ENCODE measurements at regions not wholly inside any gene's neighbourhood (a gene's known extent, or its start where the extent isn't known, plus 50 kb on each side); places are given as distances from the start of the nearest gene placed in this dataset.

DNA sequence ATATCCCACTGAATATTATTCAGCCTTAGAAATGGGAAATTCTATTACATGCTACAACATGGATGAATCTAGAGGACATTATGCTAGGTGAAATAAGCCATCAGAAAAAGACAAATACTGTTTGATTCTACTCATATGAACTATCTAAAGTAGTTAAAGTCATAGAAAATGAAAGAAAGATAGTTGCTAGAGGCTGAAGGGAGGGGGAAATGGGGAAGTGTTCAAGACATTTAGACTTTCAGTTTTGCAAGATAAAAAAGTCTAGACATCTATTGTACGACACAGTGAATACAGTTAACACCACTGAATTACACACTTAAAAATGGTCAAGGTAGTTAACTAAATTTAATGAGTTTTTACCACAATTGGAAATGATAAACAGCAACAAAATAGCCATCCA, 835.9 kb upstream of the CHAC2 start:
- peaks cover 0 to 7% of the 10 kb centered on the region in 2 donors for H3K9me3 ChIP-seq
- H3K4me1 ChIP-seq, result no peaks in the 10 kb centered on the region
- in situ Hi-C loops (cut with MboI; ENCODE audit: low pct_ligation_motif_present in 1 of 4, low pct_unique_long_range_greater_than_20kb in 1 of 4, low sequenced_read_pairs in 3 of 4) (no loop called here), intact Hi-C loops (cut with DNase I; ENCODE audit: low total_unique reads) (no loop called here)
- DNase-seq, result no peak
- TF ChIP-seq POLR2AphosphoS5 (IDR thresholded peaks at IDR 0.05) (no peak), EP300 (IDR thresholded peaks at IDR 0.05; ENCODE audit: low read depth) (no peak), POLR2A (IDR thresholded peaks at IDR 0.05) (no peak)
- H3K27ac ChIP-seq, result no peak overlapping the region
- WGBS, 2 donors (ENCODE audit: low coverage in 1 of 2), result 45 to 57% methylated on average over 1 of the region's 1 CpG
- H3K36me3 ChIP-seq, result no peaks in the 10 kb centered on the region
- no peak overlapping the region for H3K4me3 ChIP-seq
- H3K27me3 ChIP-seq, result no peaks in the 10 kb centered on the region

DNA sequence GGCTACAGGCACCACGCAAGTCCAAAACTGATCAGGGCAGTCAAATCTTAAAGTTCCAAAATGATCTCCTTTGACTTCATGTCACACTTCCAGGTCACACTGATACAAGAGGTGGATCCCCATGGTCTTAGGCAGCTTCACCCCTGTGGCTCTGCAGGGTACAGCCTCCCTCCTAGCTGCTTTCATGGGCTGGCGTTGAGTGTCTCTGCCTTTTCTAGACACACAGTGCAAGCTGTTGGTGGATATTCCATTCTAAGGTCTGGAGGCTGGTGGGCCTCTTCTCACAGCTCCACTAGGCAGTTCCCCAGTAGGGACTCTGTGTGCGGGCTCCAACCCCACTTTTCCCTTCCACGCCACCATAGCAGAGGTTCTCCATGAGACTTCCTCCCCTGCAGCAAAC, 838.2 kb upstream of the CHAC2 start:
- no peak for TF ChIP-seq POLR2AphosphoS5 (IDR thresholded peaks at IDR 0.05)
- TF ChIP-seq POLR2A (IDR thresholded peaks at IDR 0.05), result no peak
- TF ChIP-seq, protein P1, sequence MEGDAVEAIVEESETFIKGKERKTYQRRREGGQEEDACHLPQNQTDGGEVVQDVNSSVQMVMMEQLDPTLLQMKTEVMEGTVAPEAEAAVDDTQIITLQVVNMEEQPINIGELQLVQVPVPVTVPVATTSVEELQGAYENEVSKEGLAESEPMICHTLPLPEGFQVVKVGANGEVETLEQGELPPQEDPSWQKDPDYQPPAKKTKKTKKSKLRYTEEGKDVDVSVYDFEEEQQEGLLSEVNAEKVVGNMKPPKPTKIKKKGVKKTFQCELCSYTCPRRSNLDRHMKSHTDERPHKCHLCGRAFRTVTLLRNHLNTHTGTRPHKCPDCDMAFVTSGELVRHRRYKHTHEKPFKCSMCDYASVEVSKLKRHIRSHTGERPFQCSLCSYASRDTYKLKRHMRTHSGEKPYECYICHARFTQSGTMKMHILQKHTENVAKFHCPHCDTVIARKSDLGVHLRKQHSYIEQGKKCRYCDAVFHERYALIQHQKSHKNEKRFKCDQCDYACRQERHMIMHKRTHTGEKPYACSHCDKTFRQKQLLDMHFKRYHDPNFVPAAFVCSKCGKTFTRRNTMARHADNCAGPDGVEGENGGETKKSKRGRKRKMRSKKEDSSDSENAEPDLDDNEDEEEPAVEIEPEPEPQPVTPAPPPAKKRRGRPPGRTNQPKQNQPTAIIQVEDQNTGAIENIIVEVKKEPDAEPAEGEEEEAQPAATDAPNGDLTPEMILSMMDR (IDR thresholded peaks at IDR 0.05), result no peak
- no peak for TF ChIP-seq EP300 (IDR thresholded peaks at IDR 0.05; ENCODE audit: low read depth)
- Histone ChIP-seq H3K27me3 (no peaks in the 10 kb centered on the region), H3K27ac (no peak overlapping the region), H3K4me1 (no peaks in the 10 kb centered on the region), H3K9me3 (peaks cover 0 to 7% of the 10 kb centered on the region in 2 donors), H3K4me3 (no peak overlapping the region), H3K36me3 (no peaks in the 10 kb centered on the region)
- in situ Hi-C loops (cut with MboI; ENCODE audit: low pct_ligation_motif_present in 1 of 4, low pct_unique_long_range_greater_than_20kb in 1 of 4, low sequenced_read_pairs in 3 of 4) (no loop called here), intact Hi-C loops (cut with DNase I; ENCODE audit: low total_unique reads) (no loop called here)
- DNase-seq, result no peak
- 91 to 100% methylated on average over 2 to 4 of the region's 4 CpGs for WGBS, 2 donors (ENCODE audit: low coverage in 1 of 2)

DNA sequence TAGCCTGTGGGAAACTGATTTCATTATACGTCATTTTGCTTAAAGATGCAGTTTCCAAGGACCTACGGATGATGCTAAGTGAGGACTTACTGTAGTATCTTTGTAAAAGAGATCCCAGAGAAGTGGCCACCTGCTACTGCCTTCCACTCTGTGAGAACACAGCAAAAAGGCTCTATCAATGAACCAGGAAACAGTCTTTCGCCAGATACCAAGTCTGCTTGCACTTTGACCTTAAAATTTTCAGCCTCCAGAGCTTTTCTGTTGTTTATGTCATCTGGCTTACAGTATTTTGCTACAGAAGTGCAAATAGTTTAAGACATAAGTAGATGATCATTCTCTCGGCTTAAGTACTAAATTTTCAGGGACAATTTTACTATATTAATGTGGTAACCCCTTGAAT, 847.9 kb upstream of the CHAC2 start:
- Histone ChIP-seq H3K27me3 (no peaks in the 10 kb centered on the region), H3K4me1 (no peaks in the 10 kb centered on the region), H3K9me3 (no peaks in the 10 kb centered on the region), H3K36me3 (no peaks in the 10 kb centered on the region), H3K27ac (no peak overlapping the region), H3K4me3 (no peak overlapping the region)
- 54 to 59% methylated on average over 4 of the region's 4 CpGs for WGBS, 2 donors (ENCODE audit: low coverage in 1 of 2)
- no peak for TF ChIP-seq POLR2AphosphoS5 (IDR thresholded peaks at IDR 0.05)
- TF ChIP-seq, protein P1 (IDR thresholded peaks at IDR 0.05), result no peak
- TF ChIP-seq POLR2A (IDR thresholded peaks at IDR 0.05), result no peak
- no peak for TF ChIP-seq EP300 (IDR thresholded peaks at IDR 0.05; ENCODE audit: low read depth)
- DNase-seq, result no peak
- intact Hi-C loops (cut with DNase I; ENCODE audit: low total_unique reads), result no loop called here
- in situ Hi-C loops (cut with MboI; ENCODE audit: low pct_ligation_motif_present in 1 of 4, low pct_unique_long_range_greater_than_20kb in 1 of 4, low sequenced_read_pairs in 3 of 4), result no loop called here

DNA sequence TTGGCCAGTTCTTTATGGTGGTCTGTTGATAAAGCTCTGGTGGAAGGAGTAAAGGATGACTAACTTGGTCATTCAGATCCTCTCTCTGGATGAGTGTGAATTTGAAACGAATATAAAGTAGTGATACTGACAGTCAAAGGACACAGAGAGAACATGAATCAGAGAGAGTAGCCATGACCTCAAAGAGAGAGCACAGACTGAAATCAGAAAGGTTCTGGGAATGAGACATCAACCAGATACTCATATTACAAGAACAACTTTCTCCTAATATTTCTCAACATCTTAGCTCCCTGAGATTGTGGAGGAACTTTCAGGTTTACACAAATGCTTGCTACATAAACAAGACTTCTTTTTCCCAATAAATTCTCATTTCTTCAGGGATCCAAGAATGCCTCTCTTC, 849.1 kb upstream of the CHAC2 start:
- Histone ChIP-seq H3K36me3 (no peaks in the 10 kb centered on the region), H3K4me1 (no peaks in the 10 kb centered on the region), H3K4me3 (no peak overlapping the region), H3K27ac (no peak overlapping the region), H3K27me3 (no peaks in the 10 kb centered on the region), H3K9me3 (no peaks in the 10 kb centered on the region)
- WGBS, 2 donors (ENCODE audit: low coverage in 1 of 2), result 20 to 69% methylated on average over 1 of the region's 1 CpG
- intact Hi-C loops (cut with DNase I; ENCODE audit: low total_unique reads) (no loop called here), in situ Hi-C loops (cut with MboI; ENCODE audit: low pct_ligation_motif_present in 1 of 4, low pct_unique_long_range_greater_than_20kb in 1 of 4, low sequenced_read_pairs in 3 of 4) (no loop called here)
- TF ChIP-seq POLR2A (IDR thresholded peaks at IDR 0.05) (no peak), EP300 (IDR thresholded peaks at IDR 0.05; ENCODE audit: low read depth) (no peak)
- TF ChIP-seq, protein P1 (IDR thresholded peaks at IDR 0.05), result no peak
- DNase-seq, result no peak

DNA sequence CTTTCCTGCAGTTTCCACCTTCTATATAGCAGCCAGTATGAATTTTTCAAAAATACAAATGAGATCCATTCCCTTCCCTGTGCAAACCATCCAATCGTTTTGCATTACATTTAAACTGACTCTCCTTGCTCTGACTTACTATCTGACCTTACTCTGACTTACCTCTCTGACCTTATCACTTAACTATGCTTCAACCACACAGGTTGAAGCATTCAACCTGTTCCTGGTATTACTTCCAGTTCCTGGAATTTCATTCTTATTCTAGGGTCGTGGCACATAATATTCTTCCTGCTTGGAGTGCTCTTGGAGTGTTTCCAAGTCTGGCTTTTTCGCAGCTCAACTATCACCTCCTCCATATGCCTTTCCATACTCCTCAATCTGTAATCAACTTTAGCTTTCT, 850.6 kb upstream of the CHAC2 start:
- TF ChIP-seq EP300 (IDR thresholded peaks at IDR 0.05; ENCODE audit: low read depth), result no peak
- no peak for TF ChIP-seq POLR2A (IDR thresholded peaks at IDR 0.05)
- TF ChIP-seq, protein P1 (IDR thresholded peaks at IDR 0.05), result no peak
- no peak for TF ChIP-seq POLR2AphosphoS5 (IDR thresholded peaks at IDR 0.05)
- Histone ChIP-seq H3K27me3 (no peaks in the 10 kb centered on the region), H3K4me3 (no peak overlapping the region), H3K36me3 (no peaks in the 10 kb centered on the region), H3K9me3 (no peaks in the 10 kb centered on the region), H3K4me1 (no peaks in the 10 kb centered on the region), H3K27ac (no peak overlapping the region)
- no peak for DNase-seq
- WGBS, 2 donors (ENCODE audit: low coverage in 1 of 2), result 45% methylated on average over 3 of the region's 3 CpGs
- intact Hi-C loops (cut with DNase I; ENCODE audit: low total_unique reads) (no loop called here), in situ Hi-C loops (cut with MboI; ENCODE audit: low pct_ligation_motif_present in 1 of 4, low pct_unique_long_range_greater_than_20kb in 1 of 4, low sequenced_read_pairs in 3 of 4) (no loop called here)

All from transverse colon (tissue), 4 donors.